ENCODE measurements at regions not wholly inside any gene's neighbourhood (a gene's known extent, or its start where the extent isn't known, plus 50 kb on each side); places are given as distances from the start of the nearest gene placed in this dataset.

DNA sequence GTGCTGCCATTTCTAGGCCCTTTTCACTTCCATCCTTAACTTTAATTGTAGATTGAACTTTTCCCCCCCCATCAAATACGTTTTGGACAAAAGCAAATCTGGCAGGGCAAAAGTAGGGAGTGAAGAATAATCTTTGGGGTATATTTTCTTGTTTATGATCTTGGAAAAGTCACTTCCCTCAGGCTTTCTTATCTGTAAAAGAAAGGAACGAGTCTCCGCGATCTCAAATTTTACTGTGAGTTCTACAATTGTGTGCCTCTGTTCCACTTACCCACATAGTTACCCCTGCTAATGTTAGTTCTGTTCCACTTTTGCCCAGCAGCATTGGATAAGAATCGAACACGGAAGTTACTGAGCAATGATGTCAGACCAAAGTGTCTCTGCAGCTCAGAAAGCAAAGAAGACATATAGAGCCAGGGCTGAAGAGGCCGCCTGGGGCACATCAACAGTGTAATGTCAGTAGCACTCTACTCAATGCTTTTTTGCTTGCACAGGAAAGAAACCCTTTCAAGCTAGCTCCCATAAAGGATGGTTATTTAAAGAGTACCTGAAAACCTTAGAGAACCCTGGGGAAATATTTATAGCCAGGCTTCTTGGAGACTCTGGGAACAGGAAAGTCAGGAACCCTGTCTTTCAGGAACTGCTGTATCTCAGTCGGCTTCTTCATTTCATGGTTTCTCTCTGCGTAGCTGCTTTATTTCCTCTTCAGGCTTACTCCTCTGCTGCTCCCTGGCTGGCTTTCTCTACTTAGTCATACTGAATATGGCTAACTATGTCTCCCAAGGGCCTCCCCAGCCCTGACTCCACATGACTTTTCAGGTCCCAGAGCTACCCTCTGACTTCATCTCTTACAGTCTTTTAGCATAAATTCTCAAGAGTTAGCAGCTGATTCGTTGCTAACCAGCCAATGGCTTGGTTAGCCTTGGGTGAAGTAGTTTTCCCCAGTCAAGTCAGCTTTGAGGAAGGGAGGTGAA, 123.7 kb upstream of the FAM3C start:
- DNase-seq = peak; percentile 65

DNA sequence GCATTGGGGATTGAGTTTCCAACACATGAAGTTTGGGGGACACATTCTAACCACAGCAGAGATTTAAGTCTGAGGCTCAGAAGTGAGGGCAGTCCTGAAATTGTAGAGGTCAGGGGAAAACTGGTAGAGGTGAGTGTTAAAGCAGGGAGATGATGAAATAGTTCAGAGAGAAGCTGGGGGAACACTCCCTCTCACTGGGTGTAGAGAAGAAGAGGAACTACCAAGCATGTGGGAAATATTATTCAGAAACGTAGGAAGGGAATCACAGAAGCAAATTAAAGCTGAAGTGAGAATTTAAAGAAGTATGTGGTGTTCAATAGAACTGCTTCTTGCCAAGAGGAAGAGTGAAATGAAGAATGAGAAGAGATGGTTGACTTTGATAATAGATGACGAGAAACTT, 121.5 kb upstream of the FAM3C start:
- DNase-seq = no peak

DNA sequence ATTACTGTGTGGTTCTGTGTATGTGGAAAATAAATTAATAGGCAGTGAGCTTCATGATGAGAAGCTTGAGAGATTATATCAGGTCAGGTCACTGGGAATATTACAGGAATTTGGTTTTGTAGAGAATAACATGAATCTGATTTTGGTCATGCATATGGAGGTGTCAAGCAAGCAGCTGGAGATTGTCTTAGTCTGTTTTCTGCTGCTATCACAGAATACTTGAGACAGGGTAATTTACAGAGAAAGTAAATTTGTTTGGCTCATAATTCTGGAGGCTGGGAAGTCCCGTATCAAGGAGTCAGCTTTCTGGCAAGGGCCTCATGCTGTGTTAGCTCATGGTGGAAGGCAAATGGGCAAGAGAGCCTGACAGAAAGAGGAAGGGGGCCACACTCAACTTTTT, 120.7 kb upstream of the FAM3C start:
- no peak for DNase-seq

DNA sequence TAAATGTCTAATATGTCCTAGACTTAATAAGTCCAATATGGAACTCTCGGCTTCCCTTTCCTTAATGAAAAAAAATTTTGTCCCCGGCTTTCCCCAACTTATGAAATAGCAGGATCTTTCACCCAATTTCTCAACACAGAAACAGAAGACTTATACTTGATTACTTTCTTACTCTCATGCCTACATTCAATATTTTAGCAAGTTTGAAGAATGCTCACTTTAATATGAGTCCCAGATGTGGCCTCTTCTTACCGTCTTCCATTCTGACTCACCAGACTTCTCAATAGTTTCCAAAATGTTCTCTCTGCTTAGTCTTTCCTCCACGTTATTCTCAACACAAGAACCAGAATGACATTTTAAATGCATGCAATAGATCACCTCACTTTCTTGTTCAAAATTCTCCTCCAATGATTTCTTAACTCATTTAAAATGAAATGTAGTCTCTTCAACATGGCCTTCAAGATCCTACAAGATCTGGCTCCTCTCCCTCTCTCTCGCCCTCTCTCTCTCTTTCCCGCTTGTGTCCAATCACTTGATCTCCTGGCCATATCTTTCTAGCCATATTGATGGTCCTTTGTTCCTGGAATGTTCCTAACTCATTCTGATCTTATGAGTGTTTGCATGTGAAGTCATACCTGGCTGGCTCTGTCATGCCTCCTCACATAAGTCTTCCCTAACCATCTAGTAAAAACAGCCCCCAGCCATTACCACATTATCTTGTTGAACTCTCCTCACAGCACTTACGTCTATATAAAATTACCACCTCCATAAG, 119.7 kb upstream of the FAM3C start:
- peak; percentile 56 for DNase-seq

DNA sequence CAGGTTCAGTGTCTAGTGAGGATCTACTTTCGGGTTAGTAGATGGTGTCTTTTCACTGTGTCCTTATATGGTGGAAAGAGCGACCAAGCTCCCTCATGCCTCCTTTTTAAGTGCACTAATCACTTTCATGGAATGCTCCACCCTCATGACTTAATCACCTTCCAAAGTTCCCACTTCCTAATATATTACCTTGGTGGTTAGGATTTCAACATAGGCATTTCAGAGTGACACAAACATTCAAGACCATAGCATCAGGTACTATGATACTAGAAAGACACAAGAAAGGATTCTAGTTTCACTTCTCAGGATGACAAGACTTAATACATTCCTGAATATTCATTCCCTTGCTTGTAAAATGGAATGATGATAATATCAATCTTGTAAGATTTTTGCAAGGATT, 119.1 kb upstream of the FAM3C start:
- DNase-seq = no peak

DNA sequence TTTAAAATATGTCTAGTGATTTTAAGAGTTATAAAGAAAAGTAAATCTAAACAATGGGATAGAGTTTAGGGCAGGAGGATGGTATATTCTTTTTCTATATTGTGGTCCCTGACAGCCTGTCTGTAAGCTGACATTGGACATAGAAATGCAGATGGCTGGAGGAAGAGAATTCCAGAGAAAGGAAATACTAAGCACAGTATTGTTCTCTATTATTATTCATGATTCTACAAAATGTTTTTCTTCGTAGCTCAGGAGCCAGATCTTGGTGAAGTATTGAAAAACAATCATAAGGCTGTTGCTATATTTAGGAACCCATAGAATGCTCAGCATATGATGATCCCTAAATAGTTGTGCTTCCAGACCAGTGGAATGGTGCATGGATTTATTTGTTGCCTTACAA, 117.0 kb upstream of the FAM3C start:
- DNase-seq = no peak

DNA sequence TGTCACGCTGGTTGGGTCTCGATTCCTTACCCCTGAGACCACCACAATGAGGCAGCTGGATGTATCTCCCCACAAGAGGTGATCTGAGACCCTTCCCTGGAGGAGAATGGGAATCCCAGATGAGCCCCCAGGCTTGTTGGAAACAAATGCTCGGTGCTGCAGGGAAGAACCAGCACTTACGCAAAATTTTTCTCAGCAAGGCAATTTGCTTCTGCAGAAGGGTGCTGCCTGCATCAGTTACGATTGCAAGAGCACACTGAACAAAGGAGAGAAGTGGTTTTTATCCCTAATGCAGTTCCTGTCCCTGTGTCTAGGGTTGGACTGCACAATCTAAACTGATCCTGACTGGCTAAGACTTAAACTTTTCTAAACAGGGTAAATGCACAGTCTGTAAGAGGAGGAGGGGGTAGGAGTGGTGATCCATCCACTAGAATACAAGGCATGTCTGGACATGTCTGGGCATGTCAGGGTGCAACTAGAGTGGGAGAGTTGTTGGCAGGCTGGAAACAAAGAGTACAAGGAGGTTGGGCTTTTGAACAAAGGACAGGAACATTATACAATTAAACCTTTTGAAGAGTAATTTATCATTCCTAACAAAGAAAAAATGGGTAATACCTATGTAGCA, 114.9 kb upstream of the FAM3C start:
- DNase-seq = peak; percentile 90

DNA sequence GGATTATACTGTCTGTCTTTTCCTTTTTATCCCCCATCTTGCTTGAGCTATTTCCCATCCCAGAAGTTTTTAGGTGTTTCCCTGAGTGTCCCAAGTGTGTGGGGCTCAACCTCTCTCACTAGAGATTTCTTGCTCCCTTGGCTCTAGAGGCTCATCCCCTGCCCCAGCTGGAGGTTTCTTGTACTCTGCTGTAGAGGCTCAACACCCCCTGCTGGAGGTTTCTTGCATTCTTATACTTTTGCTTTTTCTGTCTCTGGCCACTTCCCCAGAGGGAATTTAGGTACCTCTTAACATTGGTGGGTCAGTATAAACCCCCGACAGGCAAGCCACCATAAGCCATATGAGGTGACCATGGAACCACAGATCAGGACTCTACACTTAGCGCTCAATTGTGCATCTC, 114.2 kb upstream of the FAM3C start:
- peak; percentile 65 for DNase-seq

DNA sequence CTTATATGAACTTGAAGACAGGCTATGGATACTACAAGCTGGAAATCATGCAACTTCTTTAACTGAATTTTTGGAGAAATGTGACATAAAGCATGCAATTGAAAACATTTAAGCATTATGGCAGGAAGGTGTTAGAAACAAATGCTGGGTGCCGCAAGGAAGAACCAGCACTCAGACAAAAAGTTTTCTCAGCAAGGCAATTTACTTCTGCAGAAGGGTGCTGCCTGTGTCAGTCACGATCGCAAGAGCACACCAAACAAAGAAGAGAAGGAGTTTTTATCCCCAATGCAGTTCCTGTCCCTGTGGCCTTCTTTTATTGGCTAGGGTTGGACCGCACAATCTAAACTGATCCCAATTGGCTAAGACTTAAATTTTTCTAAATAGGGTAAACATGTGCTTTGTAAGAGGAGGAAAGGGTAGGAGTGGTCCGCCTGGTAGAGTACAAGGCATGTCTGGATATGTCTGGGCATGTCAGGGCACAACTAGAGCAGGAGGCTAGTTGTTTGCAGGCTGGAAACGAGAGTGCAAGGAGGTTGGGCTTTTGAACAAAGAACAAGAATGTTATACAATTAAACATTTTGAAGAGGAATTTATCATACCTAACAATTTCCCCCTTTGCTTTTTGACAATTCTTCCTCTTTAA, 109.6 kb upstream of the FAM3C start:
- peak; percentile 83 for DNase-seq

DNA sequence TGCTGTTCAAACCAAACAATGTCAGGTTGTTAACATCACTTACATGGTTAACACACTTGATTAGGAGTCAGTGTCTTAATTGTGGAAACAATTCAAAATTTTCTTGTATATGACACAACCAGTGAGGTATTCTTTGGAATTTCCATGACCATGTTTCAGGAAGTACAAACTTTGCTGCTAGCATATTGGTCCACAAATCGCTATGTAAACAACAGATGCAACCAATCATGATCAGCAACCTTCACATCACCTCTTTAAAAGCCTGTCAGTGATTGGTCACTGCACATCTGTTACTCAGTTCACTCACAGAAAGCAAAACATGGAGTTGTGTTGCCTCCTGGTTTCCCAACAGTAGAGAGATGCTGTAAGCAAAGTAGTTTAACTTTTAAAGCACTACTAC, 108.9 kb upstream of the FAM3C start:
- DNase-seq = peak; percentile 84

DNA sequence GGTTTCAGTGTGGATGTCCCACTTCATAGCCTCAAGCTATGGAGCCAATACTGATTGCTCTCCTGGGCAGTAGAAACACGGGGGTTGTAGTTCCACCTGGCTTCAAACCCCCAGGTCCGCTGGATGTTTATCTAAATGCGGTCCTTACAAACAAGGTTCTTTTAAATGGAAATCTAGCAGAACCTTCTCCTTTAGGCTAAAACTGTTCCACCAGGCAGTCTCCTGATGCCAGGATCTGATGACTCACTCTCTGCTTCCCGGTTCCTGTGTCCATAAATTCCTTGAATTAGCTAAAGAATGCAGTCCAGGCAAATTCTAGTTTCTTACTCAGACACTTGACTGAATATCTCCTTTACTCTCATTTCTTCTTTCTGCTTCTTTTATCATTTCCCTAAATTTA, 108.4 kb upstream of the FAM3C start:
- peak; percentile 93 for DNase-seq

DNA sequence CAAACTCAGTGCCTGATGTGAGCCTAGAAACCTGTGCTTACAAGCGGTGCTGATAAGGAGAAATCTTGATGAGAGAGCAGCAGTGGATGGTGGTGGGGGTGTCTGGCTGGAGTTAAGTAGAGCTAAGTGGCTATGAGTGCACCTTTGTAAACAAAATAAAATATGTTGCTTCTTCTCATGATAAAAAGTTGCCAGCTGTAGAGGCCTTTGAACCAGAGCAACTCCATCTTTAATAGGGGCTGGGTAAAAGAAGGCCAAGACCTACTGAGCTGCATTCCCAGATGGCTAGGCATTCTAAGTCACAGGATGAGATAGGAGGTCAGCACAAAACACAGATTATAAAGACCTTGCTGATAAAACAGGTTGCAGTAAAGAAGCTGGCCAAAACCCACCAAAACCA, 107.6 kb upstream of the FAM3C start:
- no peak for DNase-seq

DNA sequence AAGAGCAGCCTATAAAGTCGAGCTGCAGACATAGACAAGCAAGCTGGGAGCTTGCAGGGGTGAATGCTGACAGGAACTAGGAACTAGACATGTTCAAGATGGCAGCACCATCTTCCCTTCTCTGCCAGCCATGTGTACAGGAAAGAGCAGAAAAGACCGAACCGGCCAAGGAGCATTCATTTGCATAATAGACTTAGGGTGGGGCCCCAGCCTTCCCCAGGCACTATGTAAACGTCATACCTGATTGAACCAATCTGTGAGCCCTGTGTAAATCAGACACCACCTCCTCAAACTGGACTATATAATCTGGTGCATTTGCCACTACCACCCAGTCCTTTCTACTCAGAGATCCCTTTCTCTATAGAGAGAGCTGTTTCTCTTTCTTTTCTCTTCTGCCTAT, 106.9 kb upstream of the FAM3C start:
- no peak for DNase-seq

DNA sequence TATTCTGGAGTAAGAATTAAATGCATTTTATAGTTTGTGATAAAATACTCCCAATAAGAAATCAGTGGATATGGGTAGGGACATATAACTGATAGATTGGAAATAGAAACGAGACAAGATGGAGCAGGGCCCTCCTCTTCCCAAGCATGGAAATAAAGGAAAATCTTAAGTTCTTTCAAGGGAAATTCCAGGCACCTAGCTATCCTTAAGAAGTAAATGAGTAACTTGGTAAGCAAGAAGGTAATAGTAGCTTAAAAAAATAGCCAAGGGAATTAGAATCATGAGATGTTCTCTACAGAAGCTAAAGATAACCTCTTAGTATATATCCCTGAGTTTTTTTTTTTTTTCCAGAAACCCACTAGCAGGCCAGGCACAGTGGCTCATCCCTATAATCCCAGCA, 105.5 kb upstream of the FAM3C start:
- DNase-seq = no peak

DNA sequence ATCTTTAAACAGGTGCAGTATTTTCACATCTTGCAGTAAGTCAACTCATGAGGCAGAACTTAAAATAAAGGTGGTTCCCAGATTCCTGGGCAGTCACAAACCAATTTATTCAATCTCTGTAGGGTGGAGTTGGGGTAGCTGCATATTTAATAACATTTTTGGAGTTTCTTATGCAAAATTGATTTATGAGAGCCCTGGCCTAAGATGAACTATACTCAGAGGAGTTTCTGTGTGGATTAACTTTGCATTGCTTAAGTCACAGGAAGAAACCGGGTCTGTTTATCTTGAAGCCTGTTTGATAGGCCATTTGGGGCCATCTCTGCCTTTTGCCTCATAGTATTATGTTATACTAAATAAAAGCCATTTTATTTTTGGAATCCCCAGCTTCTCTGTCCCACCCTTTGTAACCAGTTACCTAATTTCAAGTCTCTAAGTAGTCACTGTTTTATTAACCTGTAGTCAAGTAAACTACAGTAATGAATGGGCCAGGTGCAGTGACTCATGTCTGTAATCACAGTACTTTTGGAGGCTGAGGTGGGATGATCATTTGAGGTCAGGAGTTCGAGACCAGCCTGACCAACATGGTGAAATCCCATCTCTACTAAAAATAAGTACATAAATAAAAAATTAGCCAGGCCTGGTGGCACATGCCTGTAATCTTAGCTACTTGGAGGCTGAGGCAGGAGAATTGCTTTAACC, 104.4 kb upstream of the FAM3C start:
- DNase-seq = no peak

DNA sequence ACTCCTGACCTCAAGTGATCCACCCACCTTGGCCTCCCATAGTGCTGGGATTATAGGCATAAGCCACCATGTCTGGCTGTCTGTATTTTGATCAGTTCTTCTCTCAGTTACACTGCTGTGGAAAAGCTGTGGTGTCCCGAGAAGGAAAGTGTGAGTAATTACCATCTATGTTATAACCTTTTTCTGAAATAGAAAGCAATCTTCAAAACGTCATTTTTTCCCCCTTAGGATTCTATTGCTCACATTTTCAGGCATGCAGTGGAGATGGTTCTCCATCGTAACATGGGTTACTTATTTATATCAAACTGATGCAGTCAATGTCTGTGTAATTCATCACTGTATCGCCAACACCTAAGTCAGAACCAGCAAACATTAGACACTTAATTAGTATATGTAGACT, 103.5 kb upstream of the FAM3C start:
- no peak for DNase-seq

DNA sequence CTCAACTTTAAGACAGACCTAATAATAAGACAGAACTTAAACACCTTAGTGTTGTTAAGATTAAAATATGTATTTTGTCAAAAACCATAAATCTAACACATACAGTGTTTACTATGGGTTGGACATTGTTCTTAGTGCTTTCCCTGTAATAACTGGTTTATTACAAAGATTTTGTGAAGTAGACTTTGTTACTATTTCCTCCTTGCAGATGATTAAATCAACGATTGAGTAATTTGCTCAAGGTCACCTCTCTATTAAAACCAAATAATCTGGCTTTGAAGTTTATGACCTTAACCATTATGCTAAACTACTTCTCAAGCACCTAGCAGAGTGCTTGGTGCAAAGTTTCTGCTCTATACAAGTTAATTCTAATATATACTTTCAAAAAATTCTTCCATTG, 102.7 kb upstream of the FAM3C start:
- DNase-seq = no peak

DNA sequence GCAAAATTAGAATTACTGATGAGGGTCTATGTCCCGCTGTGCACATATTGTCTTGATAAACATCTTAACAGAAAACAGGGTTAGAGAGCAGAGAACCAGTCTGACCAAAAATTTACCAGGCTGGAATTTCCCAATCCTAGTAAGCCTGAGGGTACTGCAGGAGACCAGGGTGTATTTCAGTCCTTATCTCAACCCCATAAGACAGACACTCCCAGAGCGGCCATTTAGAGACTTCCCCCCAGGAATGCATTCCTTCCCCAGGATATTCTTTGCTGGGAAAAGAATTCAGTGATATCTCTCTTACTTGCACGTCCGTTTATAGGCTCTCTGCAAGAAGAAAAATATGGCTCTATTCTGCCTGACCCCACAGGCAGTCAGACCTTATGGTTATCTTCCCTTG, 101.4 kb upstream of the FAM3C start:
- DNase-seq = peak; percentile 64

DNA sequence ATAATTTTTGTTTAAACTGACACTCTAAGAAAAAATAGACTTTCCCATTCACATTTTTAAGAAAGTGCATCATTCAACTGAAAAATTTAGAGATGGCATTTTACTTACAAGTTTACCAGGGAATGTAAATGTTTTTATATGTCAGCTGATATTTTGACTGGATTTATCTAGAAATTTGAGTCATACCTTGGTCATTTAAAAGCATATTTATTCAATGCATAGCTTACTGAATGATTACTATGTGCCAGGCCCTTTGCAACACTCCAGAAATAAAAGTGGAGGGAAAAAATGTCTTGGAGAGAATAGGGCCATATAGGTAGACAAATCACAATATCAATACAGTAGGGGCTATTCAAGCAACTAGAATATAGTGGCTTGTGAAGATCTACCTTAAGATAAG, 98.4 kb upstream of the FAM3C start:
- DNase-seq = no peak

DNA sequence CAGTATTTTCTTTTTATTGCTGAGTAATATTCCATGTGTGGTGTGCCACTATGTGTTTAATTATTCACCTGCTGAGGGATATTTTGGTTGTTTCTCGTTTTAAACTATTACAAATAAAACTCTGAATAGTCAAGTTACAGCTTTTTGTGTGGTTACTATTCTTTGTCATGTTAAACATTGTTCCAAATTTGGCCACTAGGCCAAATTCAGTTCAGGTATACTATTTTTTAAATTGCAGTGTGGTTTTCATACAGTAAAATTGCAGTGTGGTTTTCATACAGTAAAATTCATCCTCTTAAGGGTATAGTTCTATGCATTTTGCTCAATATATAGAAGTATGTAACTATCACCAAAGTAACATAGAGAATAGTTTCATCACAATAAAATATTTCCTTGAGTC, 97.4 kb upstream of the FAM3C start:
- DNase-seq = no peak

DNA sequence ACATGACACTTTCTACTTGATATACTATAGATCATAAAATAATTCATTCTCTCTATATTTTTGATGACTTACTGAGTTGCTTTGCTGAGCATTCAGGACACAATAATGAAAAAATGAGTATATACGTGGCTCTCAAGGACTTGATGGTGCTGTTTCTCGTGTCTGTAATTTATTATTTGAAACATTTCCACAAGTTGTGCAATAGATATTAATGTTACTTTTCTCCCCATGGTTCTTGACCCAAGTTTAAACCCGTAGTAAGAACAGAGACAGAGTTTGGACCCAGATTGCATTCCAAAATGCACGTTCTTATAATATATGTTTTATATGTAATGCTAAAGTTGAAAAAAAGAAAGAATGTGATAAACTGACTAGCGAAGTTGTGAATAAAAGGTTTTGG, 94.2 kb upstream of the FAM3C start:
- no peak for DNase-seq

DNA sequence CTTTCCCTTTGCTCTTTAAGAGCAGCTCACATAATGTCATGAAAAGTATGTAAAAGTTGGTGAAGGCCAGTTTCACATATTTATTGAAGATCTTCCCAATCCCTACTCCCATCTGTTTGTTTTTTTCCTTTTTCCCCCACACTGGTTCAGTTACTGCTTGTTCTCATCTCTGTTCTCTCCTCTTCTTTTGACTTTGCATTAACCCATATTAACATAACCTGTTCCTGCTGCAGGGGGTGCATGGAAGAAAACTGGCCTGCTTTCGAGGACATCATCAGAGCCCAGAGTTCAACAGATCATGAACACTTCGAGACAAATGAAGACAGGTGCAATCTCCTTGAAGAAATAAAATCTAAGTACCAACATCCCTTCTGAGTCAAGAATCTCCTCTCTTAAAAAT, 93.3 kb upstream of the FAM3C start:
- no peak for DNase-seq
